ENCODE measurements at regions not wholly inside any gene's neighbourhood (a gene's known extent, or its start where the extent isn't known, plus 50 kb on each side); places are given as distances from the start of the nearest gene placed in this dataset. TPM values are rescaled to one million over a fixed set of nuclear protein-coding genes. Genes with fewer than 3 reads are reported as not detected.

- peaks cover 18% of the 10 kb centered on the region for H3K4me1 ChIP-seq (ENCODE audit: insufficient read depth)
- no peaks in the 10 kb centered on the region for H3K9me2 ChIP-seq (ENCODE audit: insufficient read depth)
- TF ChIP-seq EZH2 (IDR thresholded peaks at IDR 0.05; ENCODE audit: insufficient read depth, poor library complexity, severe bottlenecking): no peak
- TF ChIP-seq EZH2phosphoT487 (IDR thresholded peaks at IDR 0.05; ENCODE audit: insufficient read depth, low read depth): no peak
- H3F3A ChIP-seq (ENCODE audit: insufficient read depth): peaks cover 12% of the 10 kb centered on the region; the same call in 1 of the 2 replicates
- H3K27me3 ChIP-seq (replicated peaks; ENCODE audit: insufficient read depth): no peaks in the 10 kb centered on the region
- DNase-seq: no peak
- H2AFZ ChIP-seq: no peak overlapping the region
- no peak overlapping the region for H3K9ac ChIP-seq
- no peaks in the 10 kb centered on the region for H4K20me1 ChIP-seq (ENCODE audit: insufficient read depth)
- H3K79me2 ChIP-seq (ENCODE audit: insufficient read depth): no peaks in the 10 kb centered on the region
- H3K9me3 ChIP-seq (ENCODE audit: low read depth): no peaks in the 10 kb centered on the region
- WGBS, 2 experiments (ENCODE audit: low coverage in 1 of 2, low lambda C conversion rate in 2 of 2, missing lambda C conversion rate in 2 of 2): 71 to 73% methylated on average over 2 of the region's 2 CpGs
- H3K36me3 ChIP-seq (ENCODE audit: low read depth): no peaks in the 10 kb centered on the region
- no peak overlapping the region for H3K4me3 ChIP-seq
- H3K4me2 ChIP-seq (ENCODE audit: unreplicated experiment): no peak overlapping the region
- in situ Hi-C loops (cut with MboI): no loop called here
- no peak overlapping the region for H3K27ac ChIP-seq
Observed at GRCh38 chr5:120402606-120403005, 61.5 kb upstream of the PRR16 start.

GRCh38 chr5:120405286-120405864 is 58.7 kb upstream of the PRR16 start:
- peaks cover 18% of the 10 kb centered on the region for H3K4me1 ChIP-seq (ENCODE audit: insufficient read depth)
- peak overlapping the region; percentile 41 for H3K4me2 ChIP-seq (ENCODE audit: unreplicated experiment)
- H3K79me2 ChIP-seq (ENCODE audit: insufficient read depth): no peaks in the 10 kb centered on the region
- no peak for TF ChIP-seq EZH2phosphoT487 (IDR thresholded peaks at IDR 0.05; ENCODE audit: insufficient read depth, low read depth)
- no peak for TF ChIP-seq EZH2 (IDR thresholded peaks at IDR 0.05; ENCODE audit: insufficient read depth, poor library complexity, severe bottlenecking)
- H4K20me1 ChIP-seq (ENCODE audit: insufficient read depth): no peaks in the 10 kb centered on the region
- H3K27ac ChIP-seq: peak overlapping the region; percentile 32; the same call in 1 of the 2 replicates
- no peaks in the 10 kb centered on the region for H3K27me3 ChIP-seq (replicated peaks; ENCODE audit: insufficient read depth)
- no peaks in the 10 kb centered on the region for H3K36me3 ChIP-seq (ENCODE audit: low read depth)
- no peaks in the 10 kb centered on the region for H3K9me3 ChIP-seq (ENCODE audit: low read depth)
- no peak overlapping the region for H2AFZ ChIP-seq
- in situ Hi-C loops (cut with MboI): no loop called here
- no peak overlapping the region for H3K4me3 ChIP-seq
- H3K9ac ChIP-seq: no peak overlapping the region
- H3F3A ChIP-seq (ENCODE audit: insufficient read depth): peaks cover 12% of the 10 kb centered on the region; the same call in 1 of the 2 replicates
- H3K9me2 ChIP-seq (ENCODE audit: insufficient read depth): no peaks in the 10 kb centered on the region
- DNase-seq: peak; percentile 82
- WGBS, 2 experiments (ENCODE audit: low coverage in 1 of 2, low lambda C conversion rate in 2 of 2, missing lambda C conversion rate in 2 of 2): 30 to 31% methylated on average over 1 of the region's 1 CpG

DNA sequence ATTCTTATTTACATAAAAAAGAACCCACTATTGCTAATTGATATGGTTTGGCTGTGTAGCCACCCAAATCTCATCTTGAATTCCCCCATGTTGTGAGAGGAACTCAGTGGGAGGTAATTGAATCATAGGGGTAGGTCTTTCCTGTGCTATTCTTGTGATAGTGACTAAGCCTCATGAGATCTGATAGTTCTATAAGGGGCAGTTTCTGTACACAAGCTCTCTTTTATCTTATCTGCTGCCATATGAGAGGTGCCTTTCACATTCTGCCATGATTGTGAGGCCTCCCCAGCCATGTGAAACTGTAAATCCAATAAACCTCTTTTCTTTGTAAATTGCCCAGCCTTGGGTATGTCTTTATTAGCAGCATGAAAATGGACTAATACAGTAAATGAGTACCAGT is 58.2 kb upstream of the PRR16 start:
- H3K36me3 ChIP-seq (ENCODE audit: low read depth): no peaks in the 10 kb centered on the region
- H3K27me3 ChIP-seq (replicated peaks; ENCODE audit: insufficient read depth): no peaks in the 10 kb centered on the region
- no peak overlapping the region for H3K4me3 ChIP-seq
- H3K9me2 ChIP-seq (ENCODE audit: insufficient read depth): no peaks in the 10 kb centered on the region
- peaks cover 12% of the 10 kb centered on the region; the same call in 1 of the 2 replicates for H3F3A ChIP-seq (ENCODE audit: insufficient read depth)
- H2AFZ ChIP-seq: no peak overlapping the region
- H4K20me1 ChIP-seq (ENCODE audit: insufficient read depth): no peaks in the 10 kb centered on the region
- peak; percentile 50 for DNase-seq
- no peaks in the 10 kb centered on the region for H3K79me2 ChIP-seq (ENCODE audit: insufficient read depth)
- in situ Hi-C loops (cut with MboI): no loop called here
- H3K4me1 ChIP-seq (ENCODE audit: insufficient read depth): peaks cover 18% of the 10 kb centered on the region
- H3K27ac ChIP-seq: peak overlapping the region; percentile 32; the same call in 1 of the 2 replicates
- H3K4me2 ChIP-seq (ENCODE audit: unreplicated experiment): peak overlapping the region; percentile 41
- H3K9me3 ChIP-seq (ENCODE audit: low read depth): no peaks in the 10 kb centered on the region
- no peak overlapping the region for H3K9ac ChIP-seq
- TF ChIP-seq EZH2phosphoT487 (IDR thresholded peaks at IDR 0.05; ENCODE audit: insufficient read depth, low read depth): no peak
- no peak for TF ChIP-seq EZH2 (IDR thresholded peaks at IDR 0.05; ENCODE audit: insufficient read depth, poor library complexity, severe bottlenecking)

DNA sequence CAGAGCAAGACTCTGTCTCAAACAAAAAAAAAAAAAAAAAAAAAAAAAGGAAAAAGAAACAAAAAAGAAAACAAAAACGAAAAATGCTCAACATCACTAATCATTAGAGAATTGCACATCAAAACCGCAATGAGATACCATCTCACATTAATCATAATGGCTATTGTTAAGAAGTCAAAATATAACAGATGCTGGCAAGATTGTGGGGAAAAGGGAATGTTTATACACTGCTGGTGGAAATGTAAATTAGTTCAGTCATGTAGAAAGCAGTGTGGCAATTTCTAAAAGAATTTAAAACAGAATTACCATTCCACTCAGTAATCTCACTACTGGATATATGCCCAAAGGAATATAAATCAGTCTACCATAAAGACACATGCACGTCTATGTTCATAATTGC is 50.4 kb upstream of the PRR16 start:
- Histone ChIP-seq H3K27ac (no peak overlapping the region), H3K36me3 (ENCODE audit: low read depth) (no peaks in the 10 kb centered on the region), H3F3A (ENCODE audit: insufficient read depth) (no peaks in the 10 kb centered on the region), H3K79me2 (ENCODE audit: insufficient read depth) (no peaks in the 10 kb centered on the region), H3K4me1 (ENCODE audit: insufficient read depth) (no peaks in the 10 kb centered on the region), H3K9me3 (ENCODE audit: low read depth) (no peaks in the 10 kb centered on the region), H2AFZ (no peak overlapping the region), H3K9me2 (ENCODE audit: insufficient read depth) (no peaks in the 10 kb centered on the region), H3K4me3 (no peak overlapping the region), H4K20me1 (ENCODE audit: insufficient read depth) (no peaks in the 10 kb centered on the region), H3K9ac (no peak overlapping the region), H3K27me3 (replicated peaks; ENCODE audit: insufficient read depth) (no peaks in the 10 kb centered on the region), H3K4me2 (ENCODE audit: unreplicated experiment) (no peak overlapping the region)
- DNase-seq: no peak
- 64 to 77% methylated on average over 3 of the region's 3 CpGs for WGBS, 2 experiments (ENCODE audit: low coverage in 1 of 2, low lambda C conversion rate in 2 of 2, missing lambda C conversion rate in 2 of 2)
- in situ Hi-C loops (cut with MboI): no loop called here
- TF ChIP-seq EZH2phosphoT487 (IDR thresholded peaks at IDR 0.05; ENCODE audit: insufficient read depth, low read depth) (no peak), EZH2 (IDR thresholded peaks at IDR 0.05; ENCODE audit: insufficient read depth, poor library complexity, severe bottlenecking) (no peak)

Small RNA genes in the stretch of these regions (small RNA-seq; reads per million reads assigned to genes)
- not detected for gene RNU6-718P (ENCODE audit: low read depth, low replicate concordance)

All from GM23248 (cell line).